Jurkat, Clone E6-1 (cell line): ENCODE measurements at regions not wholly inside any gene's neighbourhood (a gene's known extent, or its start where the extent isn't known, plus 50 kb on each side); places are given as distances from the start of the nearest gene placed in this dataset.

ENCODE experiments used
- DNase-seq: peaks from one replicate; pipeline ENCODE4 v3.0.0-alpha.2; 2011; ENCODE audit warnings: low read depth, low spot score
- H3K4me3 ChIP-seq: 2 replicates; pipeline ENCODE4 v1.5.1; 2011; ENCODE audit warnings: mild to moderate bottlenecking, low read length, control low read depth, moderate library complexity

DNA sequence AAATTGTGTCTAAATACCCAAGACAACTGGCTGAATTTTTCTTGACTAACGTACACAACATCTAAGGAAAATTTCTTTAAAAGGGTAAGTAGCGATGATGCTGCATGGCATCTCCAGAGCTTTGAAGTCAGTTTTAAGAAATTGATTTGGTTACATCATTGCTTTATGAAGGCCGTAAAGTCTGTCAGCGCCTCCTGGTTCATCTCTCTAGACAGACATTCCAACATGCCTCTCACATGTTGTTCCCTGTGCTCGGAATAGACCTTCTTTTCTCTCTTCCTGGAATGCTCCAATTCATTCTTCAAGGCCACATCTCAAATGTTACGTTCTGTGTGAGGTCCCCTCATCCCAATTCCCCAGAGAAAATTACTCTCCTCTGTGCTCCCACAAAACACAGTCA lies 108.7 kb upstream of the SSBP2 start:
- no peak for DNase-seq
- H3K4me3 ChIP-seq, result no peak overlapping the region

DNA sequence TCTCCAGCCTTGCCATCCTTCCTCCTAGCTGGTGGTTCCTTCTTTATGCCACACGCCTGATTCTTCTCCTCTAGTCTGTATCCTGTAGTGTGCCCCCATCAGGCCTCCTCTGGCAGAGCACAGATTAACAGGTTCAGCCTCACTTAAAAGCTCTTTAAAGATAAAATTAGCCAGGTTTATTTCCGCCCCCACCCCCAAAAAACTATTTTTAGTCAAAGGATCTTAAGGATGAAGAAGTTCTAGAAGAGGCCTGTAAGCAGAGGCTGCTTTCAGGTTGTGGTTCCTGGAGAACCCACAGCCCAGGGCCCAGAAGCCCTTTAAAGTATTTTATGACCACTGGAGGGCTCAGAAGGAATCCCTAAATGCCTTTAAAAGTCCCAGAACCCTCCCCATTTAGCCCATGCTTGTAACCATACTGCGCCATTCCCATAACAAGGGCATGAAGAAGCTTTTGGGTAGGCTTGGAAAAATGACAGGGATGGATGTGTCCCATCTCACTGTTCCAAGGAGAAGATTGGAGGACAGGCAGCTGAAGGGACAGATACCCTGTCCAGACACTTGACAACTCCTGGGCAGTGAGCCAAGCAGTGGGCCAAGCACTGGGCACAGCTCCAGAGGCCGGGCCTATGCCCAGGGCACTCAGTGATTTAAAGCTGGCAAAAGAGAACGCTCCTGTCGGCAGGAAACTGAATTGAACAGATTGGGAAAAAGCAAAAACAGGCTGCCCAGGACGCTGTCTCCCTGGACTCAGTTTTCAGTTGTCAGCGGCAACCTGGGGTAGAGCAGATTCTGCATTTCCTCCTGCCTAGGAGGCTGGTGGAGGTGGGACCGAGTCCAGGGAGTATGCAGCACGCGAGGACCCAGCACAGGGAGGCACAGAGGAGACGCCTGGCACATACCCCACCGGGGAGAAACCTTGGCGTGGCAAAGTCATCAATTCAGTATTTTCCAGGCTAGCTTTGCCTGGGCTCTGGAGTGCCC lies 106.3 kb upstream of the SSBP2 start:
- H3K4me3 ChIP-seq, result no peak overlapping the region
- peak; percentile 52 for DNase-seq

DNA sequence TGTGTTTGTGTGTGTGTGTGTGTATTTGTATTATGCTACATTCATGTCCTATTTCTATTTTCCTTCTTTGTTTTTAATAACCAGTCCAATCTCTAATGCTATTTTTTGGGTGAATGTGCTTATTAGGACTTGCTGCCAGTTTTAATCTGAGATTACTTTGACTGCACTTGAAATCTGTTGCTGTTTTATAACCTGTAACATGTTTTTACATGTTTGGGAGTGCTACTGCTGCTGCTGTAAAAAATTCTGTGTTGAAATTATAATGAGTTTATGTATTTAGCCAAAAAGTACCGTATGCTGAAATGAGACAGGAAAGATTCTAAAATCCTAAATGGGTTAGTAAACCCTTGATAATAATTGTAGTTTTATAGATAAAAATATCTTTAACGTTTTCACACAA lies 104.7 kb upstream of the SSBP2 start:
- no peak overlapping the region for H3K4me3 ChIP-seq

DNA sequence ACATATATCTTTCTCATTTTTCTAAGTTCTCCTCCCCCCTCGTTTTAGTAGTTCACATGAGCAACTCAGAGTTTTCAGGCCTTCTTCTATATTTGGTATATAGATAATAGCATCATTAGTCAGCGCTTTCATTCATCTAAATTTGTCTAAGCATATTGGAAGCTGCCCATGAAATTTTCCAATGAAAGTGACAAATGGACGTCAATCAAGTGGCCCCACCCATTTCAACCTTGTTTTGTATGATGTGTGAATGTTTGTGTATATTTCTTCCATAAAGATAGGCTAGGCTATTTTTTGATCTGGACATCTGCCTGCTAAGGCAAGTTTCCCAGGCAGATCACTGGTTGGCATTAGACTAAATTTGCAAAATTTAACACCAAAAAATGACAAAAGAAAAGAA lies 104.0 kb upstream of the SSBP2 start:
- DNase-seq, result no peak
- no peak overlapping the region for H3K4me3 ChIP-seq

More for the DNA sequence above, 104.7 kb upstream of the SSBP2 start:
- DNase-seq, result no peak

DNA sequence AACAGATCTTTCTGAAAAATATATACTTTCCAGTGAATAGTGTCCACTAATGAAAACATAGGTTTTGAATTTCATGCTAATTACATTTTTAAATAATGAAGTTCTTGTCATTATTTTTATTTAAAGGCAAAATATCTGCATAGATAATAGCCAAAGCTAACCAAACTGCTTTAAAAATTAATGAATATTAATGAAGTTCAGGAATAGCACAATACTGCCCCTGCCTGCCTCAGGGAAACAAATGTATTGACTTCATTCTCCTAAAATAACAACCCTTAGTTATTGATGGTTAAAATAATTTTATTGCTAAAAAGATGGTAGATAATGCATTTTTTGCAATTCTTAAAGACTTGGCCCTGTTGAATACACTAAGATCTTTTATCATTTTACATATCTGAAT lies 103.6 kb upstream of the SSBP2 start:
- no peak for DNase-seq
- no peak overlapping the region for H3K4me3 ChIP-seq

DNA sequence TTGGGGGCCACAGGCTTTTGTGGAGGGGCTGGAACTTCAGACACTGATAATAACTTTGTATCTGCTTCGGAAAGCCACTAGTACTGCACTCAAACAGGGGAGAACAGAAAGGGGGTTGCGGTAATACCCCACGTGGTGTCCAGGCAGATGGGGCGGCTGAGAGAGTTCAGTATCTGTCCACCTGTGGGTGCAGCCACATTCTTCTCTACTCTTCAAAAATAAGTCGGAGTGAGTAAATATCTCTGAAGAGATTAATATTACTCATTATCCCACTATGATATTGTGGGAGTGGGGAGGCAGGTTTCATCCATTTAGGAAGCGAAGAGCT lies 102.1 kb upstream of the SSBP2 start:
- no peak for DNase-seq
- H3K4me3 ChIP-seq, result peak overlapping the region; percentile 71

DNA sequence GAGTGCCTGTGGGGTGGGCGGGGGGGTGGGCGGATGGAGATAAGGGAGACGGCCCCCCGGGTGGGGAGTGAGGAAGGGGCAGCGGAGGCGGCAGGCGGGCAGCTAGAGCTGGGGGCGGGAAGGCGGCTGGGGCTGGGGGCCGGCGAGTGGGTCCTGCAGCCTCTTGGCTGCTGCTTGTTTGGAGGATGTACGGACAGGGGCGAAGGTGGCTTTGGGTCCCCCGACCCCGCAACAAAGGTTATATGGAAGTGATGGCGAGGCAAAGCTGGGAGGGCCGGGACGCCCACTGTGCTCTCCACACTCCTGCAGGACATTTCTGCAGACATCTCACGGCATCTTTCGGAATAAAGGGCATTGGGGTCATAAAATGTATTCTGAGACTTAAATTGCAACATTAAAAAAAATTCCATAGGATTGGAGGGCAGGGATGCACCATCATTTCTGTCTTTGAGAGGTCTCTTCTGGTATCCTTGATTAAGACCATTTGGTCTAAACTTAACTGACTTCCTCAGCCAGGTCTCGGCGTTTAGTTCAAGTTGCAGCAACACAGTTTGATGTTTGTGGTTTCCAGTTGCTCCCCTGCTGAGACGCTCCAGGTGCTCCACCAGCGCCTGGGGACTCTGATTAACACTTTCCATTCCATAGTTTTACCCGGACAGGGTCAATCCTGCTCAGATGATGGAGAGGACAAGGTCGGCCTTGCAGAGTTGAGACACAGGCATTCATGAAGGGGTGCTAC lies 101.6 kb upstream of the SSBP2 start:
- peak overlapping the region; percentile 71 for H3K4me3 ChIP-seq
- DNase-seq, result peak; percentile 92

DNA sequence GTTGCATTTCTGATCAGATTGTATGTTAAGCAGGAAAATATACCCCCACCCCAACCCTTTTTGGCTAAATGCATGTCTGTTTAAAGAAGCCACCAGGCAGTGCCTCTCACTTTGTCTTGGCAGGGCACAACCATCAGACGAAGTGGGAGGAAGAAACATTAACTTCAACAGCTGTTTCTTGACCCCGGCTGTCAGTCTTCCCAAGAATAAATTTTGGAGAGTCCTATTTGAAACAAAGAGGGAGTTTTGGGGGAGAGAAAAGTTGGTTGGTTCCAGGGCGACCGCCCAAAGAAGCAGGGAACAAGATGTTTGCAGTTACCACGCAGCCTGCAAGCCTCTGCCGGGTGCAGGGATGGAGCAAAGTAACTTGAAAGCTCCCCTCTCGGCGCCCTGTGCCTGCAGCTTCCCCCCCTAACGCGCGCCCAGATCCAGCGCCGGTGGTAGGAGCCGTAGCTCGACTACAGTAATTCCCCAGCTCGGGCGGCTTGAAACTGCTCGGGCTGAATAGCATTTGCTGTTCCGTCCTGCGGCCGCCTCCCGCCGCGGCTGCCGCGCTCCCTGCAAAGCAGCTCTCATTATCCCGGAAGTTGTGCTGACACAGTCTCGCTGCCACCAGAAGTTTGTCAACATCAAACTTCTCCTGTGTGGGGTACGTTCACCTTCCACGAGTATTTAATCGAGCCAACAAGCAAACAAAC lies 100.7 kb upstream of the SSBP2 start:
- H3K4me3 ChIP-seq, result peak overlapping the region; percentile 71
- DNase-seq, result peak; percentile 96

DNA sequence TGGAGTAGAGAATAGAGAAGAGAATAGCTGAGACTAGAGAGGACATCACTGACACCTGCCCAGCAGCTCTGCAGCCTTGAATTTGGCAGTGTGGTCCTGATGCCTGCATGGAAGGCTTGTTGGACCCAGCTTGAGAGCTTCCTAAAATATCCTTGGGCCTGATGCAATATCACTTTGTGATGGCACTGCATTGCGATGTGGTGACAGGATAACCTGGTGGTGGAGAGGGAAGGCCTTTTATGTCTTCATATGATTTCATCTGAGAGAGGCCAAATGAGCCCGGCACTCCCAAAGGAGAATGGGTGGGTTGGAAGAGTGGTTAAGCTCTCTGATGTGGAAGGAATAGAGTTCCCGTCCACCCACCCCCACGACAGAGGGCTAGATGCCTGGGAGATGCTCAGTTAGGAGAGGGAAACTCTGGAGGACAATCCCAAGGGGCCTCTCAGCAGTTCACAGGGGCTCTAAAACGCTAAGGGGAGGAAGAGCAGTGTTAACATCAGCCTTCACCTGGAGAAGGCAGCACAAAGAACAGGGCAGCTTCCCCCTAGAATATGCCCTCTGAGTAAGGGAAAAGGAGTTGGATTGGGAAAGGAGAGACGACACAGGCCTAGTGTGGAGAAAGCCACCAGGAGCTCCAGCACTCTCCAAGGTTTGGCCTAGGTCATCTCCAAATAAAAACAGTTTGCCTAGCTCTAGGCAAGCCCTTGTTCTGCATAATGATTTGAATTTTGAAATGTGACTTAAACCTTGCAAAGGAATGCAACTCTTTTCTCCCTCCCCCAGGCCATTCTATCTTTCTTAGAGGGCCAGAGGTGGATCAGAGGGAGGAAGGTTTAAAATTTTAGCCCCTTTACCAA lies 99.8 kb upstream of the SSBP2 start:
- peak overlapping the region; percentile 71 for H3K4me3 ChIP-seq
- DNase-seq, result no peak

DNA sequence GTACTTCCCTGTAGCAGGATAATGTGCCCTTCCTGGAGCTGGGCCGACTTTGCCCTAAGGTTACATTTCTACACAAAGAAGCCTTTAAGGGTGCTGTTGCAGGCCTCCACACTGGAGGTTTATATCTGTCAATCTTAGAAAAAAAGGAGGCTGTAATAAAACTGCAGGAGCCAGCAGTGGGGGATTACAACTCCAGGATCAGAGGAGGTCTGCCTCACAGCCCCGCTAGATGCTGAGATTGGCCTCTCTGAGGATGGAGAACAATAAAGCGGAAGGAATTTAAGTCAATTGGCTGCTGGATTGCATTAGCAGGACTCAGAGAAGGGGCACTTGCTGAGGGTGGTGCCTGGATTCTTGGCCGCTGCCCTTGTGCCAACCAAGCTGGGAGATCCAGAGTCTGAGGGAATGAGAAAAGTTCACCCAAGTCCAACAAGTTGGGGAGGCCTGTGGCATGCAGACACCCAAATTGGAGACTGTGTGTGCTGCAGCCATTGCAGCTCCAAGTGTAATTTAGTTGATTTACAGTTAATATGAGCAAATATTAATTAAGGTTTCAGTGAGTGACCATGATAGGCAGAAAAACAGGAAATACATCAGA lies 99.0 kb upstream of the SSBP2 start:
- no peak for DNase-seq
- H3K4me3 ChIP-seq, result no peak overlapping the region

DNA sequence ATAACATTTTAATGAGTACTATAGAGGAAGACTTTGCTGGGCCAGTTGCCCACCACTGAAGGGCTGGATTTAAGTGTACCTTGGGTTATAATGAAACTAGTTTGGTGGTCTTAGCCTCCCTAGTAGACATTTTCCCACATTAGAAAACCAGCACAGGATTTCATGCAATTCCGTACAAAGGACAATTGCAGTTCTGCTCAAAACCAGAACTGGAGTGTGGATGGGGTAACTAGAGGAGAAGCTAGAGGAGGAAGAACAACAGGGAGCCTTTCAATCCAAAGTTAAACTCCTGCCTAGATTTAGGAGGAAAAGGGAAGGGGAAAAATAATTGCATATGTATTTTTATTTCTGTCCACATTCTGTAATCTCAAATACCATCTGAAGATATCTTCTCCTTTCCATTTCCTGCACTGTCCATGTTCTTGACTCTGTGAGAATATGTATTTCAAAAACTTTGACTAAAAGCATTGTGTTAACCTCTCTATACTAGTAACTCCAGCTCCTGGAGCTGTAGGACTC lies 97.5 kb upstream of the SSBP2 start:
- H3K4me3 ChIP-seq, result no peak overlapping the region
- DNase-seq, result no peak

DNA sequence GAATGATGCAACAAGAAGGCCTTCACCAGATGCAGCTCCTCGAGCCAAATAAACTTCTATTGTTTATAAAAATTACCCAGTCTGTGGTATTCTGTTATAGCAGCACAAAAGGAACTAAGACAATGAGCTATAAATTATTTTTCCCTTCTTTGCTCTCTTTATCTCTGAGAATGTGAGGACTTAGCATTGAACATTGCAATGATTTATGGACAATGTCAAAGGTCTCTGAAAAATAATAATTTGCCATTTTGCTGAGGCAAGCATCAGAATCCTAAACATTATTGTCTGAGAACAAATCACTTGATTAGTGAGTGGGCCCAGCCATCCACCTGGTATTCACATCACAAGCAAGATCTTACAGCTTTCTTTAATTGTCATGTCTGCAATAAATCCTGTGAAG lies 95.4 kb upstream of the SSBP2 start:
- no peak overlapping the region for H3K4me3 ChIP-seq
- DNase-seq, result no peak

DNA sequence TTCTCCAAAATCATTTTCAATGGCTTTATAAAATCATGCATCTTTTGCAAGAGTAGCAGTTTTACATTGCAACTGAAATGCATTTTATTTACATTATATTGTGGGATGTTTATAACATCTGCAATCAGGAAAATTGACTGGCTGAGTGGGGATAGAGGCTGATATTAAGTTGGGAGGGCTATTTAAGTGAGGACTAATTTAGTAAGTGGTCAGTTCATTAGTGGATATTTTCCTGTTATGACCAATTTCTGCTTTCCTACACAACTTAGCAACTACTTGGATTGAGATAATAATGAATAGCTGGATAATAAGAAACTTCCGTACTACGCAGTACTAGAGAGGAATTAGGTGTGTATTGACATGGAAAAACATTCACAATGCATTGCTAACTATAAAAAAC lies 92.9 kb upstream of the SSBP2 start:
- no peak for DNase-seq
- H3K4me3 ChIP-seq, result no peak overlapping the region

DNA sequence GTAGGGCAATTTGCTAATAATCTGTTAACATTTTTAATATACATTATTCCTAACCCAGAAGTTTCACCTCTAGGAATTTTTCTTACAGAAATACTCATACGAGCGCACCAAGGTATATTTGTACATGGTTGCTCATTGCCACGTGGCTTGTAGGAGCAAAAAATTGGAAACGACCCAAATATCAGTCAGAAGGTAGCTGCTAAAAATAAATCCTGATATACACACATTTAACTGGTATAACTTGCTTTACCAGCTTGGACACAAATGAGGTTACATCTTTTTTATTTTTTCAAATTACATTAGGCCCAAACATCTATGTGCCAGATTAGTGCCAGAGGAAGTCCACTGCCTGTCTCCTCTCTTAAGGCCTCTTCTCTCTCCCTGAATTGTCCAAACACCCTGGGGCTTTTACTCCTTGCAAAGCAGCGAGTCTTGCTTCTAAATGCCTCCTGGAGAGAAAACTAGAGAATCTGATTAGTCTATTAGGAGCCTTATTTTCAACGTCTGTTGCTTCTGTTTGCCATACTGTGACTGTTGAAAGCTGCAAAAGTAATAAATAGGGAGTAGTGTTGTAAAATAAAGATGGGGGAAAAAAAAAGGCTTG lies 92.0 kb upstream of the SSBP2 start:
- no peak overlapping the region for H3K4me3 ChIP-seq
- DNase-seq, result no peak

DNA sequence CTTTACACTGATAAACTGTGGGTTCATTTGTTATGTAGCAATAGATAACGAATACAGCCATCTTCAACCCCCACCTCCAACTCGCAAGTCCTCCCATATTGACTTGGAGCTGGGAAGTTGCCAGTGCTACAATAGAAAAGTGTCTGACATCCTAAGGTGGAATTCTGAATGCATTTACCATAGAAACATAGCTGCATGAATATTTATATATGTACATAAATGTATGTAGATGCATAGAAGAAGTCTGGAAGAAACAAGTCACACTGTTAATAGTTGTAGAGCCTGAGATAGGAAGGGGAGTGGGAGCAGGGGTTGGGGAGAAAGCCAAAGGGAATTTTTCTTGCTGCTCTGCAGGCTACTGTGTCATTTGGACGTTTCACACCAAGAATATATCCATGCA lies 88.1 kb upstream of the SSBP2 start:
- no peak overlapping the region for H3K4me3 ChIP-seq
- DNase-seq, result no peak

DNA sequence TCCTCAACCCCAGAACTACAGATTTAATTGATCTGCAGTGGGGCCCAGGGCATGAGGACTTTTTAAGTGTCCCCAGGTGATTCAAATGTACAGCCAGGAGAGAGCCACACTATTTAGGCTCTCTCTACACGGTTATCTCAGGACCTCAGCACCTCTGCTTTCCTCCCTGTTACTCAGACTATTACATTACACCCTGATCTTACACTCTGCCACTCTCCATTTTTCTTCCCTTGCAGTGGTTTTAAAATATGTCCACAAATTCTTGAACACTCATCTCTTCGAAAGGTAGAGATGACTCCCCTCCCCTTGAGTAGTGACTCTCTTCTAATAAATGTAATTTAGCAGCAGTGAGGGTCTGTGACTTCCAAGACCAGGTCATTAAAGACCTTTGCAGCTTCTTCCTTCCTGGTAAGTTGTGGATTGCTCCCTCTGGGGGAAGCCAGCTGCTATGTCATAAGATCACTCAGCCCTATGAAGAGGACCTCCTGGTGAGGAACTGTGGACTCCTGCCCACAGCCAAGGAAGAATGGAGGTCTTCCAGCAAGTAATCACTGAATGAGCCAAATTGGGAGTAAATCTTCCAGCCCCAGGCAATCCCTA lies 87.5 kb upstream of the SSBP2 start:
- H3K4me3 ChIP-seq, result no peak overlapping the region
- peak; percentile 55 for DNase-seq

DNA sequence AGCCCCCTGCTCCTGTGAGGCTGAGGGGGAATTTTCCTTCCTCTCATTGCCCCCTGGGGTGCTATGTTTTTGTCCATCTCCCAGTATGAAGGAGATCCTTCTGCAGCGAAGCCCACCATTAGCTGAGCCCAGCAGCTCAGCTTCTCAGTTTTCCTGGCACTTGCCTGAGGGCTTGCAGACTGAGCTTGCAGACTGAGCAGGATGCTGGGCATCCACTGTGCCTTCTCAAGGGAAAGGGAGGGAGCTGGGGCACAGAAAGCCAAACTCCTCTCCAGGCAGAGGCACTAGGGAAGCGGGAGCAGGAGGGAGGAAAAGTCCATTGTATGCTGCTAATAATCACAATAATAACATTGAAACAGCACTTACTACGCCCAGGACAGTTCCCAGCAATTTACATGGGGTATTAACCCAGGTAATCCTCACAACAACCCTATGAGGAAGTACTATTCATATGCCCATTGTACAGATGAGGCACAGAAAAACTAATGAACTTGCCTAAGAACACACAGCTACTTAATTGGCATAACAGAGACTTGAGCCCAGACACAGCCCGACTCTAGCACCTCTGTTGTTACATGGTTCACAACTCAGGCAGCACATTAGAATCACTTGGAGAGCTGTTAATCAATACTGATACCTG lies 86.9 kb upstream of the SSBP2 start:
- DNase-seq, result no peak
- H3K4me3 ChIP-seq, result no peak overlapping the region
